ENCODE measurements at regions not wholly inside any gene's neighbourhood (a gene's known extent, or its start where the extent isn't known, plus 50 kb on each side); places are given as distances from the start of the nearest gene placed in this dataset.

DNA sequence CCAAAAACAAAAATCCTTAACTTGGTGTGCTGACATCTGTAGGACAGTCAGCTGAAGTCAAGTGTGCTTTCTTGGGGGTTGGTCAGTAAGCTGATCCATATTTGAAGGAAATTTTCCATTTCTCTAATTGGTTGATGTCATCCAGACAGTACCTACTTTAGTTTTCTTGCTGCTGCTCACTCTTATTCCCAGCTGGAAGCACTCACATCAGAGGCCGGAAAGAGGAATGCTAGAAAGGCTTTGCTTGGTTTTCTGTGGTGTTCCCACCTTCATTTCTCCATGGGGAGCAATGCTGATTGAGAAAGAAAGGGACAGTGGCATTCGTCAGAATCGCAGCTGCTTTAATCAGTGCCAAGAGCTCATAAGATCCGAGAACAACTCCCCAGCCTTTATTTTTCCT lies 227.0 kb downstream of the C4orf33 start:
- Histone ChIP-seq H3K79me1 (ENCODE audit: low read depth in 1 of 2, low read length in 2 of 2) (no peaks in the 10 kb centered on the region), H3K4me1 (ENCODE audit: control insufficient read depth, insufficient read depth, low read length) (no peaks in the 10 kb centered on the region), H2AK5ac (ENCODE audit: low read depth, low read length) (no peak overlapping the region), H3K9me1 (ENCODE audit: insufficient read depth, low read length) (no peaks in the 10 kb centered on the region), H4K20me1 (ENCODE audit: insufficient read depth, low read length) (no peaks in the 10 kb centered on the region), H2AK9ac (replicated peaks; ENCODE audit: low read depth, low read length, poor library complexity) (no peak overlapping the region), H2AFZ (replicated peaks; ENCODE audit: low read length, poor library complexity) (no peak overlapping the region), H4K5ac (ENCODE audit: low read depth, low read length) (no peak overlapping the region), H2BK120ac (ENCODE audit: low read depth, low read length) (no peak overlapping the region), H4K91ac (ENCODE audit: insufficient read depth, low read depth, low read length) (no peak overlapping the region), H3K23ac (ENCODE audit: low read depth, low read length) (no peak overlapping the region), H2BK20ac (ENCODE audit: low read depth, low read length) (no peak overlapping the region), H3K14ac (replicated peaks; ENCODE audit: low read depth, low read length) (no peak overlapping the region), H2BK15ac (ENCODE audit: low read depth, low read length) (no peak overlapping the region), H3K18ac (ENCODE audit: low read depth, low read length) (no peak overlapping the region), H3K36me3 (ENCODE audit: control insufficient read depth, insufficient read depth, low read length) (no peaks in the 10 kb centered on the region), H3K27me3 (ENCODE audit: control insufficient read depth, insufficient read depth, low read length) (no peaks in the 10 kb centered on the region), H3K27ac (ENCODE audit: insufficient read depth, low read length) (no peak overlapping the region), H3K9me3 (ENCODE audit: control insufficient read depth, insufficient read depth, low read length) (no peaks in the 10 kb centered on the region), H3K9ac (ENCODE audit: low read depth, low read length) (no peak overlapping the region), H2BK5ac (ENCODE audit: low read depth, low read length, poor library complexity, severe bottlenecking) (no peak overlapping the region), H3K56ac (ENCODE audit: extremely low read depth, insufficient read depth, low read length) (no peak overlapping the region), H3K4ac (ENCODE audit: low read depth, low read length) (no peak overlapping the region), H3K4me2 (ENCODE audit: low read depth, low read length) (no peak overlapping the region), H3K4me3 (ENCODE audit: insufficient read depth, low read depth, low read length) (no peak overlapping the region), H4K8ac (ENCODE audit: low read depth in 2 of 2, low read length in 2 of 2) (no peak overlapping the region)
- in situ Hi-C loops (cut with MboI; ENCODE audit: low sequenced_read_pairs) (no loop called here), intact Hi-C loops (cut with micrococcal nuclease) (no loop called here), dilution Hi-C loops (cut with HindIII; ENCODE audit: low sequenced_read_pairs, unreplicated experiment) (no loop called here)
- POLR2A ChIA-PET (ENCODE audit: unreplicated experiment): no interaction called here
- TF ChIP-seq FOS (IDR thresholded peaks at IDR 0.05; ENCODE audit: low read depth, low read length): no peak
- TF ChIP-seq MAZ (IDR thresholded peaks at IDR 0.05; ENCODE audit: borderline replicate concordance, low read depth, low read length): no peak
- TF ChIP-seq, protein P1, sequence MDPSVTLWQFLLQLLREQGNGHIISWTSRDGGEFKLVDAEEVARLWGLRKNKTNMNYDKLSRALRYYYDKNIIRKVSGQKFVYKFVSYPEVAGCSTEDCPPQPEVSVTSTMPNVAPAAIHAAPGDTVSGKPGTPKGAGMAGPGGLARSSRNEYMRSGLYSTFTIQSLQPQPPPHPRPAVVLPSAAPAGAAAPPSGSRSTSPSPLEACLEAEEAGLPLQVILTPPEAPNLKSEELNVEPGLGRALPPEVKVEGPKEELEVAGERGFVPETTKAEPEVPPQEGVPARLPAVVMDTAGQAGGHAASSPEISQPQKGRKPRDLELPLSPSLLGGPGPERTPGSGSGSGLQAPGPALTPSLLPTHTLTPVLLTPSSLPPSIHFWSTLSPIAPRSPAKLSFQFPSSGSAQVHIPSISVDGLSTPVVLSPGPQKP (IDR thresholded peaks at IDR 0.05; ENCODE audit: borderline replicate concordance, low read depth, low read length): no peak
- TF ChIP-seq, protein P2, sequence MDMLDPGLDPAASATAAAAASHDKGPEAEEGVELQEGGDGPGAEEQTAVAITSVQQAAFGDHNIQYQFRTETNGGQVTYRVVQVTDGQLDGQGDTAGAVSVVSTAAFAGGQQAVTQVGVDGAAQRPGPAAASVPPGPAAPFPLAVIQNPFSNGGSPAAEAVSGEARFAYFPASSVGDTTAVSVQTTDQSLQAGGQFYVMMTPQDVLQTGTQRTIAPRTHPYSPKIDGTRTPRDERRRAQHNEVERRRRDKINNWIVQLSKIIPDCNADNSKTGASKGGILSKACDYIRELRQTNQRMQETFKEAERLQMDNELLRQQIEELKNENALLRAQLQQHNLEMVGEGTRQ (IDR thresholded peaks at IDR 0.05; ENCODE audit: low read depth, low read length): no peak
- TF ChIP-seq RAD21 (IDR thresholded peaks at IDR 0.05; ENCODE audit: low read length): no peak
- no peak for TF ChIP-seq POLR2A (IDR thresholded peaks at IDR 0.05; ENCODE audit: low read depth, low read length)
- no peak for TF ChIP-seq MAFK (IDR thresholded peaks at IDR 0.05; ENCODE audit: low read depth, low read length)
- ATAC-seq (ENCODE audit: low read depth): no peak
- no CpG with 5 or more reads among the region's 4 CpGs for WGBS, 2 experiments (ENCODE audit: extremely low coverage in 2 of 2, insufficient read length in 1 of 2)
- BruUV-seq (replicated peaks): no TSS peak
- CTCF ChIA-PET: interaction anchor here (0.7 kb wide), 1 partner anchor 730 kb away, joined by 3 read pairs; no protein-coding TSS in a partner anchor
- DNase-seq: no peak

Data from IMR-90 (cell line).